Left renal pelvis (tissue), 4 donors: ENCODE measurements at regions not wholly inside any gene's neighbourhood (a gene's known extent, or its start where the extent isn't known, plus 50 kb on each side); places are given as distances from the start of the nearest gene placed in this dataset.

Experiments
- DNase-seq, 4 donors: peaks; one replicate each; pipeline ENCODE4 v3.0.0-alpha.2; 2013; ENCODE audit warnings: low read depth in 4 of 4, low spot score in 3 of 4

GRCh38 chr3:147924755-147925154 lies 515.6 kb downstream of the ZIC1 start:
- no peak for DNase-seq

DNA sequence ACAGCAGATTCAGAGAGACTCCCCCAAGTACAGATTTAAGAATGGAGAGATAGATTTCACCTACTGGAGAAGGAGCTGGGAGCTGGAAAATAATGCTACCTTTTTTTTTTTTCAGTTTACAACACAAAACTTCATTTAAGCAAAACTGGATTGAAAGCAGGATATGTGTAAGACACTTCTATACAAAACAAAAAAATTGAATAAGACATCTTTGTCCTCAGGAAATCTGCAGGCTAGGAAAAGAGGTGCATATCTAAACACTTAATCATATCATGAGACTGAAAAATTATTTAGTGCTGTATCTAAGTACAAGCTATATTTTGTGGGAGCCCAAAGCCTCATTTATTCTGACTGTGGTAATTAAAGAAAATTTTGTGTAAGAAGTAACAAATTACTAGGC lies 516.1 kb downstream of the ZIC1 start:
- DNase-seq, result no peak

GRCh38 chr3:147930232-147930807 lies 521.2 kb downstream of the ZIC1 start:
- peak in 2 of 4 donors; percentile 8 to 24 for DNase-seq

DNA sequence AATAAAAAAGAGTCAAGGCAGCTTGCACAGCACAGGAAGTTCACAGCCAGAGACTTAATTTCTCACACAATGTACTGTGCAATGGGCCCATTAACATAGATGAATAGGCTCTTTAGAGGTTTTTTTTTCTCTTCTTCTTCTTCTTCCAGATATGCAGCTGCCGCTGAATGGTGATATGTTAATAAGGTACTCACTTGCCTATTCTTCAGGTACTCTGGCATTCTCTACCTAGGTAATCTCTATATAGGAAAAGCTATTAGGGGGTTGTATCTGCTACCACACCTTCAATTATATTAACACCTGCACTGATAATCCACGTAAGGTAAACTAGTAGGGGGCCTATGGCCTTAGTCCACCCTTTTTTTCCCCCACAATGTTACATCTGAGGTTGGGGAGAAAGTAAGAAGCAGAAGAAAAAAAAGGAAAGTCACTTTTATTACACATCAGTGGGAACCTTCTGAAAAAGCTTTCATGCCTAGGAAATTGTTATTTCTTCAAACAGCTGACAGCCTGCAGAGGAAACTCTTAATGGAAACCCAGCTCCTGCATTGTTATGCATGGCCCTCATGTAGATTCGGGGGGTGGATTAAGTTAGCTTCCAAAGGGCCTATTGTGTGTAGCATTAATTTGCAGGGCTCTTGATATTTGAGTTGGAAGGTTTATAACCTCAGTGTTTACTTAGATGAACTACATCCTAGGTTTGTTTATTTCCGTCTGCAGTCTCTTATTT lies 525.5 kb downstream of the ZIC1 start:
- DNase-seq, result no peak

- DNase-seq, result no peak
Measured at GRCh38 chr3:147937341-147937740, 528.2 kb downstream of the ZIC1 start.

- no peak for DNase-seq
Measured at GRCh38 chr3:147937891-147938290, 528.7 kb downstream of the ZIC1 start.

- no peak for DNase-seq
Measured at GRCh38 chr3:147939425-147939824, 530.3 kb downstream of the ZIC1 start.

- no peak for DNase-seq
Measured at GRCh38 chr3:147939839-147940238, 530.7 kb downstream of the ZIC1 start.

DNA sequence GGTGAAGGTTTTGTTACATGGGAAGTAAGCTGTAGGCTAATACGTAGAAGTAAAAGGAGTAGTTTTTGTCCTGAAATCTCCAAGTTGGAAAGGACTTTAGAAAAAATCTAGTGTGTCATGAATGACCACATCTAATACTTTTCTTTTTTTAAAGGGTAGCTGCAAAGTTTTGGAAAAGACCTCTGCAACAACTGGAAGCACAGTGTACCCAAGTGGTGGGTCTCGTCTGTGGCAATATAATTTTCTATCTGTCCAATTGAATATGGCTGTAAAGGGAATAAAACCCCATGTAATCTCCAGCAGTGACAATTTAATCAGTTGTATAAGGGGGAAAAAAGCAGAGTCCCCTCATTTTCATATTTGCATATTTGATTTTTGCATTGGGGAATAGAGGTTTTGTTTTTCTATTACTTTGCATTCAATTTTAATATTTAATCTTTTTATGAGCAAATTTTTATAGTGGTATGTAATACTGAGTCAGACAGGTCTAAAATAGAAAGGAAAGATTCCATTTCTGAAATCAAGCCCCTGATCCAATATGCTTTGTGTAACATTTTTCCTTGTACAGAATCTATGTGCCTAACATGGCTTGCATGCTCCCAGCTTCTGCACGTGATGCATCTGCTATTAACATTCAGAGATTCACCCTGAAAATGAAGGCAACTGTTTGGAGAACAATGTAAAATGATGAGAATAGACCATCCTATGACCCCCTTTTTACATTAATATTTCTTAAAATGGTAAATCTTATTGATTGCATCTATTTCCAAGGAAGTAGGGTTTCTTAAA lies 531.4 kb downstream of the ZIC1 start:
- no peak for DNase-seq

- no peak for DNase-seq
Measured at GRCh38 chr3:147941969-147942368, 532.8 kb downstream of the ZIC1 start.

DNA sequence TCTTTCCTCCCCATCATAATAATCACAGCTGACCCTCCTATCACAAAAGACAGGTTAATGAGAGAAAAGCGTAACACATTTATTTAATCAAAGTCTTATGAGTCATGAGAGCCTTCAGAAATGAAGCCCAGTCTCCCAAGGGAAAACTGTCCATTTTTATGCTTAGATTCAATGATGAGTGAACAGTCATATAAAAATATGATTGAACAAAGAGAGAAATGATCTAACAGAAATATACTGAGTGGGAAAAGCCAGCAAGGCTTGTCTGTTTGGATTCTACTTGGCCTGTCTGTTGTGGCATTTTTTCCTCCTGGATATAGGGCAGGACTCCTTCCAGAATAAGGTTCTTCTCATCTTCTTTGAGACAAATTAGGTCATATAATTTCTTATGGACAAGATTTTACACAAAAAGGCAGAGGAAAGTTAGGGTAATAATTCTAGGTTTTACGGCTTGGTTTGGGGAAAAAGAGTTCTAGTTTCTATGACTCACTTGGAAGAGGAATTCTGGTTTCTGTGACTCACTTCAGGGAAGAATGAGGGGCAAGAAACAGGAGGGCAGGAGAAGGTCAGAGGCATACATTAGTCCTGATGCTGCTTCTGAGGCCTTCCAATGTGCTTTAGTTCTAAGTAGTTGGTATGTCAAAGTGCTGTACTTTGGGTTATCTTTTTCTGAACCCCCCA lies 534.2 kb downstream of the ZIC1 start:
- no peak for DNase-seq

DNA sequence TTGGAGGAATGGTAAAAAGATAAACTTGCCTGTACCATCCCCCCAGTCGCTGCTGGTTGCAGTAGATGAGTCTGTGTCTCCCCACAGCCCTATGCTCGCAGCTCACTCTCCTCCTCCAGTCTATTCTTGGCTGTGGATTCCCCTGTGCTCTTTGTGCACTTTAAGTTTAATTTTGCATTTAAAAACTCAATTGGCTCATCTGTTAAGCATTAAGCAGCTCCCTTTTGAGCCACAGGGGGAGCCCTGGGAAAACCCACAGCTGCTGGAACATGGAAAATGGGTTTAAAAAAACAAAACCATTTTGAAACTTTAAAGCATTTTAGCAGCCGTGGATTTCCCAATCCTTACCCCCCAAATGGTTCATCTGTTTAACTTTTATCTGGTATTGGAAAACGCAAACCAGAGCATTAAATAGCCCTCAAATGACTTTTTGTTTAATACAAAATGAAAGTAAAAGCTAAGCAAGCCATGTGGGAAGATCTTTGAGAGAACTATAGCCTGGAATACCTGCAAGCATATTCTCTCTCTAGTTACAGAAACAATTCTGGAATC lies 536.9 kb downstream of the ZIC1 start:
- DNase-seq, result peak in 1 of 4 donors; percentile 6

GRCh38 chr3:147956615-147957014 lies 547.5 kb downstream of the ZIC1 start:
- DNase-seq, result no peak

DNA sequence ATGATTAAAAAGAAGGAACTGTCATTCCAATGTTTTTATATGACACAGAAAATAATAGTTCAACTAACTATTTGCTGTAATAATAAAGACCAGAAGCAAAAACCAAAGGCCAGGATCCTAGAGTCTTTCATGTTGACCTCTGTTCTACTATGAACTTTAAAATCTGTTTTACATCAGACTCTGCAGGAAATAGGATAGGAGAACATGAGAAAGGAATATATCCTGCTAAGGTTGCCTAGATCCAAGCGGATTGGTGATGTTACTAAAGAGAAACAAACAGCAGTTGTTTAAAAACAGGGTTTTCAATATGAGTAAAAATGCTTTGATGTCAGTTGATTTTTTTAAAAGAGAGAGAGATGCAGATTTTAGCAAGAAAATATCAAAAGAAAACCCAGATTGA lies 549.6 kb downstream of the ZIC1 start:
- DNase-seq, result no peak

GRCh38 chr3:147960786-147961185 lies 551.6 kb downstream of the ZIC1 start:
- no peak for DNase-seq

DNA sequence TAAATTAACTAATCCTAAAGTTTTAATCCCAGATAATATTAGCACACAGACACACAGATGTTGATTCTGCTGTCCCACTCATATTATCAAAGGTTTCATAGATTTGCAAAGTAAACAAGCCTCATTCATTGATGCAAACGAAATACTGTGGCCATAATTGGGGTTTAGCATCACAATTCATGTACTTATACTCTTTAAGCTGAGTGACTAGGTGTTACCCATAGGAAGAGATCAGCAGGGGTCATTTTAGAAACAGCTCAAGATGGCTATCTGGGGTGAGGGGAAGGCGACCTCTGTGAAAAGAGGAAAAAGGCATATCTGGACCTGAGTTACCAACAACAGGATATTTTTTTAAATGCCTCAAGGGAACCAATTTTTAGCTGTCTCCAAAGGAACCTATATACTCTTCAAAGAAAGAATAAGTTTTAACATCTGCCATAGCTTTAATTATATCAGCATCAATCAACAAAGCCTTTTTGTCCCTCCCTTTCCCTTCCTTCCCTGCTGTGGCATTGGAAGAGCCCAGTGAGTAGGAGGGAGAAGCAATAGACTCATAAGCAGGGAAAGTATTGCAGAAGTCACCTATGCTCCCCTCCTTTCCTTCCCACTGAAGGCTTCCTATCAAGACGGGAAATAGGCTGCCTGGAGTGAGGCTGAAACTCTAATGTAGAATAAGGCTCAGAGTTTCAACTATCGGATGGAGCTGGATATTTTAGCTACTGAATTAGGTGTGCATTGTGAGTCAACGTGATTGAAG lies 553.4 kb downstream of the ZIC1 start:
- no peak for DNase-seq

GRCh38 chr3:147963711-147964110 lies 554.5 kb downstream of the ZIC1 start:
- no peak for DNase-seq

DNA sequence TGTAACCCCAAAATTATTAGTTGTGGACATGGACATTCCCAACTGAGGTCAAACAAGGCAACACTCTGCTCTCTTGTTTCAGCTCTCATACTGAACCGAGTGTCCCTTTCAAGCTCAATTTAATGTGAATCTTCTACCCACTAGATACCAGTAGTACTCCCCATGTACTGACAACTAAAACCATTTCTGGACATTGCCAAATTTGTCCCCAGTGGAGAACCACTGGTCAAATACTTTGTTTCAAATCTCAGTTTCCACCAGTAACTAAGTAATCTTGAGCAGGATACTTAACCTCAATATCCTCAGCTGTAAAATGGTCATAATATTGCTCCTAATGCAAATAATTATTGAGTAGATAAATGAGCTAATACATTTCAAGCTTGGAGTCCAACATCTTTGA lies 566.0 kb downstream of the ZIC1 start:
- DNase-seq, result no peak

GRCh38 chr3:147977001-147977400 lies 567.8 kb downstream of the ZIC1 start:
- no peak for DNase-seq

- DNase-seq, result no peak
Measured at GRCh38 chr3:147987549-147987948, 578.4 kb downstream of the ZIC1 start.
